Keratinocyte (primary cell): ENCODE measurements at regions not wholly inside any gene's neighbourhood (a gene's known extent, or its start where the extent isn't known, plus 50 kb on each side); places are given as distances from the start of the nearest gene placed in this dataset.
"Not testable (repeated sequence)": the region's sequence is repeated elsewhere in the genome, so short reads cannot be mapped to it uniquely, and the experiment has no call there.

ENCODE experiments used
- DNase-seq: peaks from one replicate; pipeline ENCODE4 v3.0.0-alpha.2; 2011; ENCODE audit warnings: low read depth, missing footprints, low spot score
- FAIRE-seq: peaks from 2 replicates; lab custom pipeline; 2011; peaks lifted over from hg19 to GRCh38; lab: Jason Lieb, UNC
- H2AFZ ChIP-seq: 2 replicates; pipeline ENCODE4 v1.6.0; 2012; ENCODE audit warnings: low read length, control low read depth, inconsistent platforms; ENCODE audit not compliant: control insufficient read depth
- H3K27ac ChIP-seq: 2 replicates; pipeline ENCODE4 v1.5.1; 2011; ENCODE audit warnings: low read length; ENCODE audit not compliant: control insufficient read depth, insufficient read depth
- H3K27me3 ChIP-seq: 3 replicates; pipeline ENCODE4 v1.6.0; 2011; ENCODE audit warnings: low read length; ENCODE audit not compliant: control insufficient read depth, insufficient read depth; ENCODE audit errors: extremely low read depth
- H3K36me3 ChIP-seq, 2 experiments: 2 replicates in 1 of 2; 3 replicates in 1 of 2; pipeline ENCODE4 v1.5.1; 2011; ENCODE audit warnings: low read length in 2 of 2, mild to moderate bottlenecking in 1 of 2; ENCODE audit not compliant: control insufficient read depth in 2 of 2, insufficient read depth in 2 of 2; ENCODE audit errors: extremely low read depth in 1 of 2
- H3K4me1 ChIP-seq: 3 replicates; pipeline ENCODE4 v1.5.1; 2011; ENCODE audit warnings: low read length; ENCODE audit not compliant: control insufficient read depth, insufficient read depth; ENCODE audit errors: extremely low read depth
- H3K4me2 ChIP-seq: 3 replicates; pipeline ENCODE4 v1.6.0; 2011; ENCODE audit warnings: low read depth, low read length; ENCODE audit not compliant: control insufficient read depth, insufficient read depth; ENCODE audit errors: extremely low read depth
- H3K4me3 ChIP-seq, 3 experiments: fragments of 200-600 bp in 1 of 3; sonication (generic) in 1 of 3; 2 replicates in 2 of 3; 3 replicates in 1 of 3; pipeline ENCODE4 v1.5.1; 2011 to 2016; ENCODE audit warnings: low read length in 3 of 3, mild to moderate bottlenecking in 3 of 3, control low read depth in 2 of 3, inconsistent platforms in 1 of 3, low read depth in 1 of 3, mixed read lengths in 1 of 3, mixed run types in 1 of 3, moderate library complexity in 1 of 3; ENCODE audit not compliant: control insufficient read depth in 2 of 3, insufficient read depth in 2 of 3; ENCODE audit errors: extremely low read depth in 1 of 3
- H3K79me2 ChIP-seq: 2 replicates; pipeline ENCODE4 v1.6.0; 2012; ENCODE audit warnings: low read length; ENCODE audit not compliant: control insufficient read depth, insufficient read depth
- H3K9ac ChIP-seq: 3 replicates; pipeline ENCODE4 v1.6.0; 2011; ENCODE audit warnings: low read length; ENCODE audit not compliant: control insufficient read depth, insufficient read depth; ENCODE audit errors: extremely low read depth
- H3K9me1 ChIP-seq: 3 replicates; pipeline ENCODE4 v1.6.0; 2011; ENCODE audit warnings: low read length; ENCODE audit not compliant: control insufficient read depth, insufficient read depth; ENCODE audit errors: extremely low read depth
- H3K9me3 ChIP-seq: 2 replicates; pipeline ENCODE4 v1.5.1; 2012; ENCODE audit warnings: low read depth, low read length; ENCODE audit not compliant: control insufficient read depth
- H4K20me1 ChIP-seq: 3 replicates; pipeline ENCODE4 v1.6.0; 2011; ENCODE audit warnings: low read length; ENCODE audit not compliant: control insufficient read depth, insufficient read depth; ENCODE audit errors: extremely low read depth
- CTCF ChIP-seq, 3 experiments: IDR thresholded peaks in 1 of 3; conservative IDR thresholded peaks in 1 of 3; optimal IDR thresholded peaks in 1 of 3; 2 replicates in 2 of 3; 3 replicates in 1 of 3; pipeline versions ENCODE3 to v1.5.1; 2011; ENCODE audit warnings: low read length in 3 of 3, mild to moderate bottlenecking in 3 of 3, moderate library complexity in 2 of 3, control low read depth in 1 of 3, inconsistent platforms in 1 of 3; ENCODE audit not compliant: insufficient read depth in 2 of 3; ENCODE audit errors: extremely low read depth in 1 of 3
- EZH2 ChIP-seq: IDR thresholded peaks from one replicate; pipeline ENCODE4 v1.6.1; 2012; ENCODE audit warnings: inconsistent platforms, mild to moderate bottlenecking, low read length, moderate library complexity
- dilution Hi-C: fragments of 300-500 bp; cut with MboI; formaldehyde crosslinking; loops from one replicate; pipeline ENCODE4 v1.7.0; 2020; ENCODE audit warnings: low sequenced_read_pairs; ENCODE audit not compliant: extremely low pct_ligation_motif_present

GRCh38 chr4:55028196-55028595, 97.2 kb downstream of the KDR start:
- H3K4me3 ChIP-seq, result no peak overlapping the region
- H4K20me1 ChIP-seq, result no peaks in the 10 kb centered on the region
- no peaks in the 10 kb centered on the region for H3K9me3 ChIP-seq
- H3K9ac ChIP-seq, result no peak overlapping the region
- DNase-seq (no peak), FAIRE-seq (no peak)
- H3K4me1 ChIP-seq, result peaks cover 6% of the 10 kb centered on the region
- dilution Hi-C loops, result no loop called here
- no peak overlapping the region for H2AFZ ChIP-seq
- H3K36me3 ChIP-seq, result no peaks in the 10 kb centered on the region
- H3K4me2 ChIP-seq, result no peak overlapping the region
- TF ChIP-seq CTCF (optimal IDR thresholded peaks at IDR 0.05 in 1 of 3, IDR thresholded peaks at IDR 0.05 in 1 of 3, conservative IDR thresholded peaks at IDR 0.05 in 1 of 3; ENCODE audit: extremely low read depth in 1 of 3, insufficient read depth in 2 of 3, low read length in 3 of 3), result no peak
- TF ChIP-seq EZH2, result no peak
- H3K27me3 ChIP-seq, result no peaks in the 10 kb centered on the region
- H3K9me1 ChIP-seq, result no peaks in the 10 kb centered on the region
- no peaks in the 10 kb centered on the region for H3K79me2 ChIP-seq
- no peak overlapping the region for H3K27ac ChIP-seq

GRCh38 chr4:55027596-55027995, 97.8 kb downstream of the KDR start:
- DNase-seq (no peak), FAIRE-seq (no peak)
- Histone ChIP-seq H3K27ac (no peak overlapping the region), H2AFZ (no peak overlapping the region), H3K9ac (no peak overlapping the region), H3K4me1 (peaks cover 6% of the 10 kb centered on the region), H3K4me2 (no peak overlapping the region), H4K20me1 (no peaks in the 10 kb centered on the region), H3K4me3 (no peak overlapping the region), H3K27me3 (no peaks in the 10 kb centered on the region), H3K9me3 (no peaks in the 10 kb centered on the region), H3K9me1 (no peaks in the 10 kb centered on the region), H3K36me3 (no peaks in the 10 kb centered on the region), H3K79me2 (no peaks in the 10 kb centered on the region)
- dilution Hi-C loops, result no loop called here
- TF ChIP-seq CTCF (optimal IDR thresholded peaks at IDR 0.05 in 1 of 3, IDR thresholded peaks at IDR 0.05 in 1 of 3, conservative IDR thresholded peaks at IDR 0.05 in 1 of 3; ENCODE audit: extremely low read depth in 1 of 3, insufficient read depth in 2 of 3, low read length in 3 of 3) (no peak), EZH2 (no peak)

- H3K4me3 ChIP-seq, H3K9ac ChIP-seq, H3K36me3 ChIP-seq, DNase-seq, dilution Hi-C loops, H3K79me2 ChIP-seq, H3K27me3 ChIP-seq, H3K4me1 ChIP-seq, H3K9me1 ChIP-seq, H3K27ac ChIP-seq, H4K20me1 ChIP-seq, H3K9me3 ChIP-seq: not testable (repeated sequence)
- Histone ChIP-seq H3K4me2 (peak overlapping the region; percentile 38), H2AFZ (peak overlapping the region; percentile 79)
- peak; percentile 58 for FAIRE-seq
Observed at GRCh38 chr4:55025456-55025855, 99.9 kb downstream of the KDR start.
